NT2/D1 (cell line): ENCODE measurements at regions not wholly inside any gene's neighbourhood (a gene's known extent, or its start where the extent isn't known, plus 50 kb on each side); places are given as distances from the start of the nearest gene placed in this dataset.

Source experiments
- DNase-seq: peaks from one replicate; pipeline ENCODE4 v3.0.0-alpha.2; 2011; ENCODE audit warnings: low read depth, low spot score
- H3K27me3 ChIP-seq: 2 replicates; pipeline ENCODE4 v1.6.0; 2011; ENCODE audit warnings: mild to moderate bottlenecking; ENCODE audit not compliant: insufficient read length, insufficient read depth
- H3K36me3 ChIP-seq: 2 replicates; pipeline ENCODE4 v1.6.1; 2011; ENCODE audit warnings: mild to moderate bottlenecking, low read length, mixed read lengths; ENCODE audit not compliant: insufficient read depth, insufficient read length
- H3K4me1 ChIP-seq: 2 replicates; pipeline ENCODE4 v1.5.1; 2011; ENCODE audit not compliant: insufficient read depth, insufficient read length
- H3K4me3 ChIP-seq: 2 replicates; pipeline ENCODE4 v1.5.1; 2011; ENCODE audit warnings: low read depth; ENCODE audit not compliant: insufficient read length
- H3K9ac ChIP-seq: 2 replicates; pipeline ENCODE4 v1.6.0; 2011; ENCODE audit warnings: low read depth; ENCODE audit not compliant: insufficient read length
- H3K9me3 ChIP-seq: 2 replicates; pipeline ENCODE4 v1.5.1; 2011; ENCODE audit warnings: mild to moderate bottlenecking, low read length; ENCODE audit not compliant: insufficient read depth
- SUZ12 ChIP-seq: IDR thresholded peaks from 2 replicates; pipeline ENCODE4 v1.6.1; 2011; ENCODE audit not compliant: insufficient read length, insufficient read depth; ENCODE audit errors: extremely low read depth
- YY1 ChIP-seq: IDR thresholded peaks from 2 replicates; pipeline ENCODE4 v1.6.1; 2011; ENCODE audit not compliant: insufficient read length, insufficient read depth
- ZNF274 ChIP-seq: IDR thresholded peaks from 2 replicates; pipeline ENCODE4 v1.6.1; 2011; ENCODE audit warnings: mild to moderate bottlenecking, low read depth, low read length

DNA sequence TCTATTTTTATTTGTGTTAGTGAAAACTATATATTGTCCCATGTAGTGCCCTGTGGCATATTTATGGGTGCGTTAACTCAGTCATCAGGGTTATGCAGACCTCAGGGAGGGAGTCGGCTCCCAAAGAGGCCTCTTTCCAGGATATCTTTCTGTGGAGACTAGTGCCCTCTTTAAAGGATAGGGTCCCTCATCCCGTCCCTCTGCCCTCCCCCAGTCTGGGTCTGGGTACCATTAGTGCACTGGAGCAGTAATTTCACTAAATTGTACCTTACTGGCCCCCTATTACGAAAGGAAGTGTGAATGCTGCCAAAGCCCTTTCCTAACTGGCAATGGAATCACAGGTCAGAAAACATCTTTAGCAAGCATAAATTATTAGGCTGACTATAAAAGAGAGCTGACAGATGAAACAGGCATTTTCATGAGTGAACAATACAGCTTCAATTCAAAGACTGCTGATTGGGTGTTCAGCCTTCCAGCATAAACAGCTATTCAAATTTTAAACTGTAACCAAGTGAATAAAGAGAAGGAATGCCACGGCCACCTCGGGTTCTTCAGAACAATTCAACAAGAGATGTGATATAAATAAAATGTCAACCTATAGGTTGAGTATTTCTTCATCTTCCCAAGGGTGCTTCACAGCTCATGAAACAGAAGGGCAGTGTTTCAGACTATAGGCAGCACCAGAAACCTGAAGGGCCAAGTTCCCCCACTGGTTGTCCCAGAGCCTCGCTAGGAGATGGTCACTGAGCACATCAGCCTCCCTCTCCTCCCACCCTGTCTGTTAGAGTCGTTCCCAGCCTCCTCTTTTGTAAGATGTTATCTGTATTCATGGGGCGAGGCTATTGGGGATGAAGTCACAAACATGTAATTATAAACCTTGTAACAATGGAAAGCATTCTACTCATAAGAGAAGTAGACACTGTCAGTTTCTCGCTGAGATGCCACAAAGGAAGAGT, 318.7 kb downstream of the TMEM161B start:
- no peaks in the 10 kb centered on the region for H3K9me3 ChIP-seq
- no peak for DNase-seq
- H3K4me1 ChIP-seq, result no peaks in the 10 kb centered on the region

DNA sequence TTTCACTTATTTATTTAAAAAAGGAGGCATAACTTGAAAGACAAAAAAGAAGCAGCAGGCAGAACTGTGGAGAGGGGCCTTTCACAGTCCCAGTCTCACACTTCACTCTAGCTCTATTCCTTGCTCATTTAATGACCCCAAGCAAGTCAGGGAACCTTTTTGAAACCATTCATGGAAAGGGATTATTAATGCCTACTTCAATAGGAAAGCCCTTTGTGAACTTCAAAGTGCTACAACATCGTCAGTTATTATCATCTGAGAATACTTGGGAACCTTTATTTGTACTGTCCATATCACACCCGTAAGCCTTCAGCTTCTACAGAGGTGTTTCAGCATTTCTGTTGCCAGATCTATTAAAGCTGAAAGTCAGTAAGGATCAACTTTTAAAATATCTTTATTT, 320.2 kb downstream of the TMEM161B start:
- Histone ChIP-seq H3K27me3 (no peaks in the 10 kb centered on the region), H3K9ac (no peak overlapping the region), H3K4me1 (peaks cover 2% of the 10 kb centered on the region), H3K9me3 (no peaks in the 10 kb centered on the region), H3K4me3 (no peak overlapping the region), H3K36me3 (no peaks in the 10 kb centered on the region)
- DNase-seq, result no peak
- no peak for TF ChIP-seq YY1
- TF ChIP-seq ZNF274, result no peak
- TF ChIP-seq SUZ12, result no peak

More for the DNA sequence above, 318.7 kb downstream of the TMEM161B start:
- no peaks in the 10 kb centered on the region for H3K36me3 ChIP-seq
- H3K27me3 ChIP-seq, result no peaks in the 10 kb centered on the region
- TF ChIP-seq YY1 (no peak), SUZ12 (no peak), ZNF274 (no peak)
- no peak overlapping the region for H3K4me3 ChIP-seq
- H3K9ac ChIP-seq, result no peak overlapping the region

- TF ChIP-seq ZNF274 (no peak), YY1 (no peak), SUZ12 (no peak)
- Histone ChIP-seq H3K27me3 (no peaks in the 10 kb centered on the region), H3K4me3 (no peak overlapping the region), H3K9ac (no peak overlapping the region), H3K9me3 (no peaks in the 10 kb centered on the region), H3K4me1 (peaks cover 2% of the 10 kb centered on the region), H3K36me3 (no peaks in the 10 kb centered on the region)
- no peak for DNase-seq
Measured at GRCh38 chr5:87946271-87946670, 322.4 kb downstream of the TMEM161B start.

GRCh38 chr5:87945286-87945650, 323.4 kb downstream of the TMEM161B start:
- peaks cover 2% of the 10 kb centered on the region for H3K4me1 ChIP-seq
- H3K9me3 ChIP-seq, result no peaks in the 10 kb centered on the region
- H3K9ac ChIP-seq, result no peak overlapping the region
- H3K4me3 ChIP-seq, result no peak overlapping the region
- H3K36me3 ChIP-seq, result no peaks in the 10 kb centered on the region
- TF ChIP-seq YY1 (no peak), ZNF274 (no peak), SUZ12 (no peak)
- no peaks in the 10 kb centered on the region for H3K27me3 ChIP-seq
- DNase-seq, result no peak

- Histone ChIP-seq H3K36me3 (no peaks in the 10 kb centered on the region), H3K4me3 (no peak overlapping the region), H3K9me3 (no peaks in the 10 kb centered on the region), H3K4me1 (peaks cover 2% of the 10 kb centered on the region), H3K9ac (no peak overlapping the region), H3K27me3 (no peaks in the 10 kb centered on the region)
- peak; percentile 70 for DNase-seq
- TF ChIP-seq SUZ12 (no peak), YY1 (no peak), ZNF274 (no peak)
Measured at GRCh38 chr5:87944553-87945285, 323.9 kb downstream of the TMEM161B start.

DNA sequence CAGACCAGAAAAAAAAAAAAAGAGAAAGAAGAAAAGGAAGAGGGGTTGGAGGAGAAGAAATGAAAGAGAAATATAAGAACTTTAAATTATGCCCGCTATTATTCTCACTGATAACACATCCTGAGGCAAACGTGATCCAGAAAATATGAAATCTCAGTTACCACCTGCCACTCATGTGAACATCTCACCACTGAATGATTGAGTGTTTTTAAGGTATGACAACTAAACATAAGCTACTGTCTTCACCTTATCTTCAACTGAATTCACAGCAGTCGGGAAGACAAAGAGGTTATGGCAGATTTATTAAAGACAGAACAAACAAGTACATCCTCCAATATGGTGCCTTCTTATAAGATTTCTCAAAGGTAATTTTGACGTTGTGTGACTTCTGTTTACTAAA, 327.9 kb downstream of the TMEM161B start:
- no peak overlapping the region for H3K9ac ChIP-seq
- H3K27me3 ChIP-seq, result no peaks in the 10 kb centered on the region
- no peaks in the 10 kb centered on the region for H3K36me3 ChIP-seq
- DNase-seq, result no peak
- no peaks in the 10 kb centered on the region for H3K9me3 ChIP-seq
- TF ChIP-seq SUZ12, result no peak
- H3K4me1 ChIP-seq, result peaks cover 2% of the 10 kb centered on the region
- H3K4me3 ChIP-seq, result no peak overlapping the region

DNA sequence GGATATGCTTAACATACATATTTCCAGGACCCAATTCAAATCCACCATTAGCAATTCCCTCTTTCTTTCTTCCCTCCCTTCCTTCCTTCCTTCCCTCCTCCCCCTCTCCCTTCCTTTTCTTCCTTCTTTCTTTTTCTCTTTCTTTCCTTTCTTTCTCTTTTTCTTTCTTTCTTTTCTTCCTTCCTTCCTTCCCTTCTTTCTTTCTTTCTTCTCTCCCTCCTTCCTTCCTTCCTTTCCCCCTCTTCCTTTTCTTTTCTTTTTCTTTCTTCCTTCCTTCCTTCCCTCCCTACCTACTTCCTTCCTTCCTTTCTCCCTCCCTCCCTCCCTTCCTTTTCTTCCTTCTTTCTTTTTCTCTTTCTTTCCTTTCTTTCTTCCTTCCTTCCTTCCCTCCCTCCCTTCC, 332.0 kb downstream of the TMEM161B start:
- Histone ChIP-seq H3K4me3 (no peak overlapping the region), H3K9me3 (no peaks in the 10 kb centered on the region), H3K4me1 (no peaks in the 10 kb centered on the region), H3K27me3 (no peaks in the 10 kb centered on the region), H3K36me3 (no peaks in the 10 kb centered on the region), H3K9ac (no peak overlapping the region)
- TF ChIP-seq SUZ12 (no peak), ZNF274 (no peak), YY1 (no peak)
- DNase-seq, result no peak
